Endothelial cell of umbilical vein (primary cell): ENCODE measurements at regions not wholly inside any gene's neighbourhood (a gene's known extent, or its start where the extent isn't known, plus 50 kb on each side); places are given as distances from the start of the nearest gene placed in this dataset.

Experiments used
- BruUV-seq: library from RNA; stranded (reverse); fragments of 400-500 nt; replicated peaks from 2 replicates; lab custom pipeline; 2021; lab: Mats Ljungman, UMichigan
- CTCF ChIA-PET: fragments of 300-600, 350-600 bp; sonication (Branson Sonifier 250); formaldehyde crosslinking; loops from one replicate; lab custom pipeline; 2021; ENCODE audit warnings: antibody characterized with exemption, inconsistent platforms; lab: Charles Lee
- POLR2A ChIA-PET: fragments of 300-600, 350-600 bp; sonication (Branson Sonifier 250); formaldehyde crosslinking; loops from one replicate; lab custom pipeline; 2021; ENCODE audit warnings: antibody characterized with exemption, inconsistent platforms; lab: Charles Lee
- DNase-seq: peaks from one replicate; pipeline ENCODE4 v3.0.0-alpha.2; 2011; ENCODE audit warnings: low read depth, low spot score
- FAIRE-seq: peaks from 2 replicates; lab custom pipeline; 2011; peaks lifted over from hg19 to GRCh38; lab: Jason Lieb, UNC
- H2AFZ ChIP-seq: 2 replicates; pipeline ENCODE4 v1.6.0; 2012; ENCODE audit warnings: low read depth, low read length, control low read depth, inconsistent platforms
- H3K27ac ChIP-seq: 2 replicates; pipeline ENCODE4 v1.5.1; 2011; ENCODE audit warnings: low read depth, mild to moderate bottlenecking, control low read depth, low read length, moderate library complexity; ENCODE audit not compliant: insufficient read depth
- H3K27me3 ChIP-seq, 2 experiments: 2 replicates each; pipeline versions ENCODE4 v1.6.0 to v1.6.1; 2011; ENCODE audit warnings: low read length in 2 of 2, mixed read lengths in 1 of 2; ENCODE audit not compliant: control insufficient read depth in 2 of 2, insufficient read depth in 2 of 2
- H3K36me3 ChIP-seq, 2 experiments: 2 replicates in 1 of 2; 3 replicates in 1 of 2; pipeline ENCODE4 v1.5.1; 2011; ENCODE audit warnings: low read length in 2 of 2, mild to moderate bottlenecking in 1 of 2, moderate library complexity in 1 of 2; ENCODE audit not compliant: control insufficient read depth in 2 of 2, insufficient read depth in 2 of 2; ENCODE audit errors: extremely low read depth in 1 of 2
- H3K4me1 ChIP-seq: 3 replicates; pipeline ENCODE4 v1.5.1; 2011; ENCODE audit warnings: mild to moderate bottlenecking, low read length; ENCODE audit not compliant: control insufficient read depth, insufficient read depth; ENCODE audit errors: extremely low read depth
- H3K4me2 ChIP-seq: 2 replicates; pipeline ENCODE4 v1.6.1; 2011; ENCODE audit warnings: low read length, control low read depth, mixed read lengths; ENCODE audit not compliant: insufficient read depth
- H3K4me3 ChIP-seq, 3 experiments: fragments of 200-600 bp in 1 of 3; sonication (generic), shearing (Covaris generic) in 1 of 3; replicated peaks in 1 of 3; 2 replicates each; pipeline ENCODE4 v1.5.1; 2011 to 2016; ENCODE audit warnings: control low read depth in 3 of 3, low read length in 3 of 3, mild to moderate bottlenecking in 2 of 3, inconsistent platforms in 1 of 3, low read depth in 1 of 3, moderate library complexity in 1 of 3; ENCODE audit not compliant: insufficient read depth in 1 of 3
- H3K79me2 ChIP-seq: 2 replicates; pipeline ENCODE4 v1.6.0; 2012; ENCODE audit warnings: low read length, inconsistent platforms; ENCODE audit not compliant: control insufficient read depth, insufficient read depth
- H3K9ac ChIP-seq: replicated peaks from 2 replicates; pipeline ENCODE3; 2011; ENCODE audit warnings: low read length, control low read depth; ENCODE audit not compliant: insufficient read depth; ENCODE audit errors: extremely low read depth
- H3K9me1 ChIP-seq: replicated peaks from 3 replicates; pipeline ENCODE4 v1.6.0; 2011; ENCODE audit warnings: mild to moderate bottlenecking, low read length; ENCODE audit not compliant: control insufficient read depth, insufficient read depth; ENCODE audit errors: extremely low read depth
- H3K9me3 ChIP-seq: replicated peaks from 2 replicates; pipeline ENCODE4 v1.5.1; 2012; ENCODE audit warnings: low read length, inconsistent platforms; ENCODE audit not compliant: control insufficient read depth, insufficient read depth
- H4K20me1 ChIP-seq: replicated peaks from 2 replicates; pipeline ENCODE3; 2011; ENCODE audit warnings: mild to moderate bottlenecking, low read length; ENCODE audit not compliant: control insufficient read depth, insufficient read depth; ENCODE audit errors: extremely low read depth
- CTCF ChIP-seq, 2 donors: IDR thresholded peaks; 1 replicate in 1 of 2; 2 replicates in 1 of 2; pipeline ENCODE4 v1.5.1; 2011; ENCODE audit warnings: low read length in 2 of 2, mild to moderate bottlenecking in 2 of 2, moderate library complexity in 2 of 2, control low read depth in 1 of 2, inconsistent platforms in 1 of 2, low read depth in 1 of 2; ENCODE audit not compliant: insufficient read depth in 1 of 2; ENCODE audit errors: extremely low read depth in 1 of 2
- EZH2 ChIP-seq: IDR thresholded peaks from 2 replicates; pipeline ENCODE4 v1.6.1; 2012; ENCODE audit warnings: borderline replicate concordance, low read depth, mild to moderate bottlenecking, moderate library complexity, low read length, inconsistent platforms; ENCODE audit not compliant: severe bottlenecking
- FOS ChIP-seq: IDR thresholded peaks from 2 replicates; pipeline ENCODE4 v1.6.1; 2011; ENCODE audit warnings: mild to moderate bottlenecking, low read length, moderate library complexity, borderline replicate concordance; ENCODE audit not compliant: insufficient read depth
- GATA2 ChIP-seq: IDR thresholded peaks from 2 replicates; pipeline ENCODE4 v1.7.0; 2011; ENCODE audit warnings: low read depth, mild to moderate bottlenecking, moderate library complexity, mixed read lengths, low read length; ENCODE audit not compliant: insufficient read length, insufficient read depth
- JUN ChIP-seq: IDR thresholded peaks from 2 replicates; pipeline ENCODE4 v1.6.1; 2011; ENCODE audit warnings: borderline replicate concordance, low read depth; ENCODE audit not compliant: insufficient read length, insufficient read depth
- MYC ChIP-seq: IDR thresholded peaks from one replicate; pipeline ENCODE4 v1.6.1; 2011; ENCODE audit warnings: mild to moderate bottlenecking, low read depth, low read length
- POLR2A ChIP-seq: IDR thresholded peaks from 2 replicates; pipeline ENCODE4 v1.6.1; 2012; ENCODE audit warnings: low read depth, mild to moderate bottlenecking, control low read depth, low read length
- POLR2AphosphoS5 ChIP-seq: IDR thresholded peaks from 2 replicates; pipeline ENCODE4 v1.6.1; 2012; ENCODE audit warnings: low read depth, mild to moderate bottlenecking, control low read depth, low read length, moderate library complexity; ENCODE audit not compliant: insufficient read depth
- dilution Hi-C: fragments of 300-500 bp; cut with MboI; formaldehyde crosslinking; loops from one replicate; pipeline ENCODE4 v1.15.0; 2019; ENCODE audit warnings: low sequenced_read_pairs; ENCODE audit not compliant: extremely low pct_ligation_motif_present
- intact Hi-C: fragments of 100-400 bp; cut with micrococcal nuclease; formaldehyde crosslinking; loops from one replicate; pipeline ENCODE4 v1.10.0; 2022
- TF ChIP-seq, protein P1 (sequence below): IDR thresholded peaks from 2 replicates; pipeline ENCODE4 v1.6.1; 2011; ENCODE audit not compliant: insufficient read depth, insufficient read length

DNA sequence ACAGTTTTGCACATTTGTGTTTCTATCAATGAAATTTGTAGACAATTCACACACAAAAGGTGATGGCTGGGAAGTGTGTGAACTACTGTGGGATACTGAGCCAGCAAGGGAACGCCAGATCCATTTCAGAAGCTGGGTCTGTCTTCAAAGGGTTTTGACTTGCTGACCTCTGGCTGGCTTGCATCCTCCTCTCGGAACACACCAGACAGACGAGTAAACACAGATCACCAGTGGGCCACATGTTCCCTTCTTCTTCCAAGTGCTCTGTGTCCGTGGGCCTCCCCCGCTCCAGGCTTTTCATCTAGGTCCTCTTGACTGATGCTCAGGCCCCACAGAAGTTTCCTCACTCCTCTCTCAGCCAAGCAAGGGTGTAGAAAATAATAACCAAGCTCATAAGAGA lies 122.2 kb upstream of the OSR1 start:
- FAIRE-seq (no peak), DNase-seq (no peak)
- POLR2A ChIA-PET, result no interaction called here
- Histone ChIP-seq H4K20me1 (no peaks in the 10 kb centered on the region), H3K9me1 (no peaks in the 10 kb centered on the region), H3K4me2 (no peak overlapping the region), H3K9ac (no peak overlapping the region), H3K4me1 (no peaks in the 10 kb centered on the region), H3K4me3 (no peak overlapping the region), H3K9me3 (no peaks in the 10 kb centered on the region), H3K36me3 (no peaks in the 10 kb centered on the region), H3K27me3 (no peaks in the 10 kb centered on the region), H3K79me2 (no peaks in the 10 kb centered on the region), H2AFZ (no peak overlapping the region), H3K27ac (no peak overlapping the region)
- CTCF ChIA-PET, result no interaction called here
- intact Hi-C loops (no loop called here), dilution Hi-C loops (no loop called here)
- TF ChIP-seq POLR2A, result no peak
- TF ChIP-seq POLR2AphosphoS5, result no peak
- TF ChIP-seq GATA2, result no peak
- no peak for TF ChIP-seq CTCF (IDR thresholded peaks at IDR 0.05; ENCODE audit: extremely low read depth in 1 of 2, insufficient read depth in 1 of 2, low read depth in 1 of 2, low read length in 2 of 2)
- TF ChIP-seq MYC, result no peak
- no peak for TF ChIP-seq EZH2
- TF ChIP-seq FOS, result no peak
- TF ChIP-seq, protein P1, sequence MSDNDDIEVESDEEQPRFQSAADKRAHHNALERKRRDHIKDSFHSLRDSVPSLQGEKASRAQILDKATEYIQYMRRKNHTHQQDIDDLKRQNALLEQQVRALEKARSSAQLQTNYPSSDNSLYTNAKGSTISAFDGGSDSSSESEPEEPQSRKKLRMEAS, result no peak
- no peak for TF ChIP-seq JUN
- BruUV-seq, result no TSS peak
